ENCODE measurements at regions not wholly inside any gene's neighbourhood (a gene's known extent, or its start where the extent isn't known, plus 50 kb on each side); places are given as distances from the start of the nearest gene placed in this dataset.

- TF ChIP-seq, protein P1, sequence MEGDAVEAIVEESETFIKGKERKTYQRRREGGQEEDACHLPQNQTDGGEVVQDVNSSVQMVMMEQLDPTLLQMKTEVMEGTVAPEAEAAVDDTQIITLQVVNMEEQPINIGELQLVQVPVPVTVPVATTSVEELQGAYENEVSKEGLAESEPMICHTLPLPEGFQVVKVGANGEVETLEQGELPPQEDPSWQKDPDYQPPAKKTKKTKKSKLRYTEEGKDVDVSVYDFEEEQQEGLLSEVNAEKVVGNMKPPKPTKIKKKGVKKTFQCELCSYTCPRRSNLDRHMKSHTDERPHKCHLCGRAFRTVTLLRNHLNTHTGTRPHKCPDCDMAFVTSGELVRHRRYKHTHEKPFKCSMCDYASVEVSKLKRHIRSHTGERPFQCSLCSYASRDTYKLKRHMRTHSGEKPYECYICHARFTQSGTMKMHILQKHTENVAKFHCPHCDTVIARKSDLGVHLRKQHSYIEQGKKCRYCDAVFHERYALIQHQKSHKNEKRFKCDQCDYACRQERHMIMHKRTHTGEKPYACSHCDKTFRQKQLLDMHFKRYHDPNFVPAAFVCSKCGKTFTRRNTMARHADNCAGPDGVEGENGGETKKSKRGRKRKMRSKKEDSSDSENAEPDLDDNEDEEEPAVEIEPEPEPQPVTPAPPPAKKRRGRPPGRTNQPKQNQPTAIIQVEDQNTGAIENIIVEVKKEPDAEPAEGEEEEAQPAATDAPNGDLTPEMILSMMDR (IDR thresholded peaks at IDR 0.05), result peak in 1 of 6 experiments; percentile 30
- peak in 1 of 2 donors; percentile 44 for TF ChIP-seq POLR2A (IDR thresholded peaks at IDR 0.05)
These were observed 58.9 kb downstream of the GOLGA6L7 start for GRCh38 chr15:28789401-28790114.
